Prostate gland (tissue), 2 donors: ENCODE measurements at regions not wholly inside any gene's neighbourhood (a gene's known extent, or its start where the extent isn't known, plus 50 kb on each side); places are given as distances from the start of the nearest gene placed in this dataset.

Experiments
- POLR2AphosphoS5 ChIP-seq: sonication (generic); formaldehyde crosslinking; IDR thresholded peaks from one replicate; pipeline ENCODE4 v1.6.1; 2017; ENCODE audit warnings: antibody characterized with exemption
- TF ChIP-seq, protein P1 (sequence below), 4 experiments: fragments of 200-600 bp in 2 of 4; fragments of 450-650 bp in 2 of 4; sonication (generic) in 2 of 4; IDR thresholded peaks; 1 replicate in 3 of 4; 2 replicates in 1 of 4; pipeline ENCODE4 v1.5.1; 2016 to 2019; ENCODE audit warnings: antibody characterized with exemption in 4 of 4, mild to moderate bottlenecking in 2 of 4, moderate library complexity in 2 of 4

DNA sequence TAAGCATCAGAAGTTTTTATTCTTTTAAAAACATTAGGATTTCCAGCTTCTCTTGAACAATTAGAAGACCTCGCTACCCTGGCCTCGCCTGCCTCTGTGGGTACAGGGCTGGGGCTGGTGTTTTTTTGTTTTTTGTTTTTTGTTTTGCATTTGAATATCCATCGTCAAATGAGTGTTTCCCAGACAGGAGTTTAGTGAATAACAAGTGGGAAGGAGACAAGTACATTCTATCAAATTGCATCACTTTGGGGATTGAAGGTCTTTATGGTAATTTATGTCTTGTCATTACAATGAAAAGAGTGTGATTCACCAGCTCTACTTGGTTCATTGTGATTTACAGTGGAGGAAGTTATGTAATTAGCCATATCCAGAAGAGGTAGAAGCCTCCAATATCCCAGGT, 161.1 kb upstream of the UBE2E1 start:
- TF ChIP-seq, protein P1, sequence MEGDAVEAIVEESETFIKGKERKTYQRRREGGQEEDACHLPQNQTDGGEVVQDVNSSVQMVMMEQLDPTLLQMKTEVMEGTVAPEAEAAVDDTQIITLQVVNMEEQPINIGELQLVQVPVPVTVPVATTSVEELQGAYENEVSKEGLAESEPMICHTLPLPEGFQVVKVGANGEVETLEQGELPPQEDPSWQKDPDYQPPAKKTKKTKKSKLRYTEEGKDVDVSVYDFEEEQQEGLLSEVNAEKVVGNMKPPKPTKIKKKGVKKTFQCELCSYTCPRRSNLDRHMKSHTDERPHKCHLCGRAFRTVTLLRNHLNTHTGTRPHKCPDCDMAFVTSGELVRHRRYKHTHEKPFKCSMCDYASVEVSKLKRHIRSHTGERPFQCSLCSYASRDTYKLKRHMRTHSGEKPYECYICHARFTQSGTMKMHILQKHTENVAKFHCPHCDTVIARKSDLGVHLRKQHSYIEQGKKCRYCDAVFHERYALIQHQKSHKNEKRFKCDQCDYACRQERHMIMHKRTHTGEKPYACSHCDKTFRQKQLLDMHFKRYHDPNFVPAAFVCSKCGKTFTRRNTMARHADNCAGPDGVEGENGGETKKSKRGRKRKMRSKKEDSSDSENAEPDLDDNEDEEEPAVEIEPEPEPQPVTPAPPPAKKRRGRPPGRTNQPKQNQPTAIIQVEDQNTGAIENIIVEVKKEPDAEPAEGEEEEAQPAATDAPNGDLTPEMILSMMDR (IDR thresholded peaks at IDR 0.05), result no peak
- no peak for TF ChIP-seq POLR2AphosphoS5
